ENCODE measurements at regions not wholly inside any gene's neighbourhood (a gene's known extent, or its start where the extent isn't known, plus 50 kb on each side); places are given as distances from the start of the nearest gene placed in this dataset.

GRCh38 chr9:95807326-95807947 lies 68.1 kb upstream of the ERCC6L2 start:
- TF ChIP-seq CTCF (conservative IDR thresholded peaks at IDR 0.05; ENCODE audit: low read depth, low read length) (no peak), USF2 (IDR thresholded peaks at IDR 0.05; ENCODE audit: low read depth, low read length) (no peak), FOS (IDR thresholded peaks at IDR 0.05; ENCODE audit: low read depth, low read length) (no peak), POLR2A (IDR thresholded peaks at IDR 0.05; ENCODE audit: low read depth, low read length) (no peak), RFX5 (IDR thresholded peaks at IDR 0.05; ENCODE audit: low read depth, low read length) (no peak), MAFK (IDR thresholded peaks at IDR 0.05; ENCODE audit: low read depth, low read length) (no peak)
